ENCODE measurements at regions not wholly inside any gene's neighbourhood (a gene's known extent, or its start where the extent isn't known, plus 50 kb on each side); places are given as distances from the start of the nearest gene placed in this dataset.

- no peak overlapping the region for H3K9ac ChIP-seq (ENCODE audit: insufficient read depth, low read length, poor library complexity, severe bottlenecking)
- no peak overlapping the region for H3K4me3 Mint-ChIP-seq
- no peaks in the 10 kb centered on the region for H3K27me3 Mint-ChIP-seq (ENCODE audit: low read depth in 3 of 3)
- H3K27ac ChIP-seq (ENCODE audit: low read depth in 1 of 2, low read length in 2 of 2), result no peak overlapping the region
- H3K9me3 ChIP-seq (replicated peaks in 1 of 2; ENCODE audit: control insufficient read depth in 1 of 2, insufficient read depth in 1 of 2, low read length in 2 of 2), result no peaks in the 10 kb centered on the region
- no peaks in the 10 kb centered on the region for H3K36me3 ChIP-seq (replicated peaks in 1 of 2; ENCODE audit: control insufficient read depth in 1 of 2, insufficient read depth in 2 of 2, low read length in 2 of 2)
- H3K9me3 Mint-ChIP-seq, result peaks cover 0 to 3% (median 0%) of the 10 kb centered on the region in 7 donors
- no peaks in the 10 kb centered on the region for H3K4me1 Mint-ChIP-seq
- no peak overlapping the region for H3K4me2 ChIP-seq (replicated peaks; ENCODE audit: extremely low read depth, low read length, poor library complexity, severe bottlenecking)
- H3K4me1 ChIP-seq (ENCODE audit: control insufficient read depth in 1 of 2, insufficient read depth in 2 of 2, low read length in 2 of 2), result no peaks in the 10 kb centered on the region
- intact Hi-C loops (cut with micrococcal nuclease), result no loop called here
- no peaks in the 10 kb centered on the region for H3K79me2 ChIP-seq (ENCODE audit: insufficient read depth, low read length)
- no peaks in the 10 kb centered on the region for H4K20me1 ChIP-seq (ENCODE audit: insufficient read depth, low read length)
- TF ChIP-seq, protein P1, sequence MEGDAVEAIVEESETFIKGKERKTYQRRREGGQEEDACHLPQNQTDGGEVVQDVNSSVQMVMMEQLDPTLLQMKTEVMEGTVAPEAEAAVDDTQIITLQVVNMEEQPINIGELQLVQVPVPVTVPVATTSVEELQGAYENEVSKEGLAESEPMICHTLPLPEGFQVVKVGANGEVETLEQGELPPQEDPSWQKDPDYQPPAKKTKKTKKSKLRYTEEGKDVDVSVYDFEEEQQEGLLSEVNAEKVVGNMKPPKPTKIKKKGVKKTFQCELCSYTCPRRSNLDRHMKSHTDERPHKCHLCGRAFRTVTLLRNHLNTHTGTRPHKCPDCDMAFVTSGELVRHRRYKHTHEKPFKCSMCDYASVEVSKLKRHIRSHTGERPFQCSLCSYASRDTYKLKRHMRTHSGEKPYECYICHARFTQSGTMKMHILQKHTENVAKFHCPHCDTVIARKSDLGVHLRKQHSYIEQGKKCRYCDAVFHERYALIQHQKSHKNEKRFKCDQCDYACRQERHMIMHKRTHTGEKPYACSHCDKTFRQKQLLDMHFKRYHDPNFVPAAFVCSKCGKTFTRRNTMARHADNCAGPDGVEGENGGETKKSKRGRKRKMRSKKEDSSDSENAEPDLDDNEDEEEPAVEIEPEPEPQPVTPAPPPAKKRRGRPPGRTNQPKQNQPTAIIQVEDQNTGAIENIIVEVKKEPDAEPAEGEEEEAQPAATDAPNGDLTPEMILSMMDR (IDR thresholded peaks at IDR 0.05), result no peak
- H2AFZ ChIP-seq (ENCODE audit: insufficient read depth, low read depth, low read length, poor library complexity, severe bottlenecking), result no peak overlapping the region
- no peak for DNase-seq
- H3K27ac Mint-ChIP-seq, result no peak overlapping the region
- H3K27me3 ChIP-seq (ENCODE audit: control insufficient read depth in 2 of 2, insufficient read depth in 2 of 2, low read length in 2 of 2), result no peaks in the 10 kb centered on the region
- H3K4me3 ChIP-seq (replicated peaks in 1 of 3; ENCODE audit: low read depth in 2 of 3, low read length in 3 of 3), result no peak overlapping the region
- no peaks in the 10 kb centered on the region for H3K36me3 Mint-ChIP-seq
Observed at GRCh38 chr2:78707776-78708386, 317.6 kb upstream of the REG3G start.

DNA sequence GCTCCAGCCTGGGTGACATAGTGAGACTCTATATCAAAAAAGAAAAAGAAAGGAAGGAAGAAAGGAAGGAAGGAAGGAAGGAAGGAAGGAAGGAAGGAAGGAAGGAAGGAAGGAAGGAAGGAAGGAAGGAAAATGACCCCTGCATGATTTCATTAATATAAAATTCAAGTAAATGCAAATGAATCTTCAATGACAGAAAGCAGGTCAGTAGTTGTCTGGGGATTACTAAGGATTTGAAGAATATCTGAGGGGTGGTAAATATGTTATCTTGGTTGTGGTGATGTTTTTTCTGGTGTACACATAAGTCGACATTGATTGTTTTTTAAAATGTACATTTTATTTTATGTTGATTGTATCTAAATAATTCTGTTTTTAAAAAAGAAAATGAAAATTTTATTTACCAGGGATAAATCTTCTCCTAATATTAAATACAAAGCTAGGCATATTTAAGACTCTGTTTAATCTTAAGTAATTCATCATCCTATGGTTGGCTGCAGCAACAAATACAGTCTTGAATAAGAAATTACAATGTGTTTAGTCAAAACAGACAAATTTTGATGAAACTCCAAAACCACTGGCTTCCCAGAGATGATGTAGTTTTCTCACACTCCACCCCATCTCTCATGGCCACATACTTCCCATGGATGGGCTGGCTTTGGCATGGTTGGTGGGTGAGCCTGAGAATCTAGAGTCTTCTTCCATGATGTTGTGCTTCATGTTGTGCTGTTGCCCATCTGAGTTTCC, 314.7 kb upstream of the REG3G start:
- H4K20me1 ChIP-seq (ENCODE audit: insufficient read depth, low read length), result no peaks in the 10 kb centered on the region
- DNase-seq, result no peak
- no peaks in the 10 kb centered on the region for H3K4me1 Mint-ChIP-seq
- no peak overlapping the region for H3K4me2 ChIP-seq (replicated peaks; ENCODE audit: extremely low read depth, low read length, poor library complexity, severe bottlenecking)
- no peaks in the 10 kb centered on the region for H3K79me2 ChIP-seq (ENCODE audit: insufficient read depth, low read length)
- no peaks in the 10 kb centered on the region for H3K27me3 ChIP-seq (ENCODE audit: control insufficient read depth in 2 of 2, insufficient read depth in 2 of 2, low read length in 2 of 2)
- no peak overlapping the region for H3K4me3 ChIP-seq (replicated peaks in 1 of 3; ENCODE audit: low read depth in 2 of 3, low read length in 3 of 3)
- H3K4me1 ChIP-seq (ENCODE audit: control insufficient read depth in 1 of 2, insufficient read depth in 2 of 2, low read length in 2 of 2), result no peaks in the 10 kb centered on the region
- H3K27ac Mint-ChIP-seq, result no peak overlapping the region
- intact Hi-C loops (cut with micrococcal nuclease), result no loop called here
- TF ChIP-seq, protein P1 (IDR thresholded peaks at IDR 0.05), result no peak
- no peak overlapping the region for H2AFZ ChIP-seq (ENCODE audit: insufficient read depth, low read depth, low read length, poor library complexity, severe bottlenecking)
- no peaks in the 10 kb centered on the region for H3K36me3 Mint-ChIP-seq
- no peaks in the 10 kb centered on the region for H3K36me3 ChIP-seq (replicated peaks in 1 of 2; ENCODE audit: control insufficient read depth in 1 of 2, insufficient read depth in 2 of 2, low read length in 2 of 2)
- H3K9me3 Mint-ChIP-seq, result peaks cover 0 to 3% (median 0%) of the 10 kb centered on the region in 7 donors
- no peak overlapping the region for H3K4me3 Mint-ChIP-seq
- no peak overlapping the region for H3K9ac ChIP-seq (ENCODE audit: insufficient read depth, low read length, poor library complexity, severe bottlenecking)
- no peaks in the 10 kb centered on the region for H3K27me3 Mint-ChIP-seq (ENCODE audit: low read depth in 3 of 3)
- no peaks in the 10 kb centered on the region for H3K9me3 ChIP-seq (replicated peaks in 1 of 2; ENCODE audit: control insufficient read depth in 1 of 2, insufficient read depth in 1 of 2, low read length in 2 of 2)
- WGBS (ENCODE audit: insufficient coverage), result no CpG with 5 or more reads among the region's 1 CpG
- H3K27ac ChIP-seq (ENCODE audit: low read depth in 1 of 2, low read length in 2 of 2), result no peak overlapping the region

Data from CD14-positive monocyte (primary cell).